Panc1 (cell line): ENCODE measurements at regions not wholly inside any gene's neighbourhood (a gene's known extent, or its start where the extent isn't known, plus 50 kb on each side); places are given as distances from the start of the nearest gene placed in this dataset.

ENCODE experiments used
- ATAC-seq: fragments of 200-7000 bp; cut with Tn5 transposase; 2 replicates; pipeline ENCODE4 v1.9.1; 2020; ENCODE audit warnings: mild to moderate bottlenecking, moderate library complexity
- BruUV-seq: library from RNA; stranded (reverse); fragments of 400-500 nt; replicated peaks from 2 replicates; lab custom pipeline; 2021; lab: Mats Ljungman, UMichigan
- CTCF ChIA-PET: fragments of 300-600 bp; sonication (Branson Sonifier 250); formaldehyde crosslinking; loops from one replicate; lab custom pipeline; 2022; ENCODE audit warnings: antibody characterized with exemption; lab: Charles Lee
- POLR2A ChIA-PET: fragments of 300-600 bp; sonication (Branson Sonifier 250); formaldehyde crosslinking; loops from one replicate; lab custom pipeline; 2022; ENCODE audit warnings: antibody characterized with exemption; lab: Charles Lee
- DNase-seq: peaks from one replicate; pipeline ENCODE4 v3.0.0-alpha.2; 2010; ENCODE audit warnings: low read depth, low spot score
- H3K27ac ChIP-seq: 2 replicates; pipeline ENCODE4 v1.5.1; 2011; ENCODE audit warnings: mild to moderate bottlenecking, low read length, inconsistent platforms
- H3K27me3 ChIP-seq: fragments of 200-500 bp; sonication (Bioruptor generic); 2 replicates; pipeline ENCODE4 v1.6.0; 2014; ENCODE audit warnings: low read length, inconsistent platforms; ENCODE audit not compliant: control insufficient read depth, insufficient read depth
- H3K36me3 ChIP-seq: fragments of 200-500 bp; sonication (Bioruptor generic); 2 replicates; pipeline ENCODE4 v1.5.1; 2014; ENCODE audit warnings: inconsistent platforms, mild to moderate bottlenecking, low read length, moderate library complexity; ENCODE audit not compliant: control insufficient read depth, insufficient read depth
- H3K4me1 ChIP-seq: 2 replicates; pipeline ENCODE4 v1.5.1; 2011; ENCODE audit warnings: inconsistent platforms, mild to moderate bottlenecking, low read length, moderate library complexity; ENCODE audit not compliant: control insufficient read depth, insufficient read depth
- H3K4me3 ChIP-seq, 2 experiments: 2 replicates each; pipeline ENCODE4 v1.5.1; 2011 to 2012; ENCODE audit warnings: low read depth in 2 of 2, low read length in 2 of 2, mild to moderate bottlenecking in 2 of 2, inconsistent platforms in 1 of 2, moderate library complexity in 1 of 2
- H3K9me3 ChIP-seq: fragments of 200-500 bp; sonication (Bioruptor generic); 2 replicates; pipeline ENCODE4 v1.5.1; 2014; ENCODE audit warnings: low read depth, mild to moderate bottlenecking, inconsistent platforms, low read length, moderate library complexity; ENCODE audit not compliant: control insufficient read depth, insufficient read depth
- POLR2AphosphoS5 ChIP-seq: IDR thresholded peaks from 2 replicates; pipeline ENCODE4 v1.6.1; 2012; ENCODE audit warnings: mild to moderate bottlenecking, low read depth, low read length, moderate library complexity
- SIN3A ChIP-seq: IDR thresholded peaks from 2 replicates; pipeline ENCODE4 v1.6.1; 2012; ENCODE audit warnings: low read depth, mild to moderate bottlenecking, low read length, moderate library complexity, borderline replicate concordance; ENCODE audit not compliant: insufficient read depth
- TCF7L2 ChIP-seq: IDR thresholded peaks from 2 replicates; pipeline ENCODE4 v1.6.1; 2011; ENCODE audit warnings: mild to moderate bottlenecking, low read depth, low read length, inconsistent platforms
- in situ Hi-C: cut with HindIII; loops from 2 replicates; pipeline ENCODE4 v1.10.0; 2016; ENCODE audit warnings: low sequenced_read_pairs, low pct_unique_long_range_greater_than_20kb
- intact Hi-C: fragments of 100-400 bp; cut with micrococcal nuclease; formaldehyde crosslinking; loops from one replicate; pipeline ENCODE4 v1.10.0; 2022; ENCODE audit not compliant: unreplicated experiment
- TF ChIP-seq, protein P1 (sequence below): fragments of 450-650 bp; IDR thresholded peaks from 2 replicates; pipeline ENCODE4 v1.5.1; 2017; ENCODE audit warnings: mild to moderate bottlenecking
- TF ChIP-seq, protein P2 (sequence below), 2 experiments: IDR thresholded peaks; 2 replicates each; pipeline ENCODE4 v1.6.1; 2011 to 2012; ENCODE audit warnings: low read depth in 2 of 2, control low read depth in 1 of 2, low read length in 1 of 2, mild to moderate bottlenecking in 1 of 2, moderate library complexity in 1 of 2; ENCODE audit not compliant: insufficient read depth in 1 of 2

DNA sequence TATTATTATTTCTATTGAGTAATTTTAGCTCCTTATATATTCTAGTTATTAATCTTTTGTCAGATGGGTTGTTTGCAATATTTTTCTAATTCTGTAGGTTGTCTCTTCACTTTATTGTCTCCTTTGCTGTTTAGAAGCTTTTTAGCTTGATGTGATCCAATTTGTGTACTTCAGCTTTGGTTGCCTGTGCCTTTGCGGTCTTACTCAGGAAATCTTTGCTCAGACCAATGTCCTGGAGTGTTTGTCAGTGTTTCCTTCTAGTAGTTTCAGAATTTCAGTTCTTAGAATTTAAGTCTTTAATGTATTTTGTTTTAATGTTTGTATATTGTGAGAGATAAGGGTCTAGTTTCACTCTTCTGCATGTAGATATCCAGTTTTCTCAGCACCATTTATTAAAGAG is 916.0 kb upstream of the EYS start:
- H3K9me3 ChIP-seq = no peaks in the 10 kb centered on the region
- no peaks in the 10 kb centered on the region for H3K27me3 ChIP-seq
- BruUV-seq = no TSS peak
- H3K4me1 ChIP-seq = no peaks in the 10 kb centered on the region
- intact Hi-C loops (no loop called here), in situ Hi-C loops (no loop called here)
- H3K4me3 ChIP-seq = no peak overlapping the region
- ChIA-PET CTCF (no interaction called here), POLR2A (no interaction called here)
- DNase-seq = no peak
- TF ChIP-seq TCF7L2 = no peak
- no peak for TF ChIP-seq POLR2AphosphoS5
- TF ChIP-seq, protein P1, sequence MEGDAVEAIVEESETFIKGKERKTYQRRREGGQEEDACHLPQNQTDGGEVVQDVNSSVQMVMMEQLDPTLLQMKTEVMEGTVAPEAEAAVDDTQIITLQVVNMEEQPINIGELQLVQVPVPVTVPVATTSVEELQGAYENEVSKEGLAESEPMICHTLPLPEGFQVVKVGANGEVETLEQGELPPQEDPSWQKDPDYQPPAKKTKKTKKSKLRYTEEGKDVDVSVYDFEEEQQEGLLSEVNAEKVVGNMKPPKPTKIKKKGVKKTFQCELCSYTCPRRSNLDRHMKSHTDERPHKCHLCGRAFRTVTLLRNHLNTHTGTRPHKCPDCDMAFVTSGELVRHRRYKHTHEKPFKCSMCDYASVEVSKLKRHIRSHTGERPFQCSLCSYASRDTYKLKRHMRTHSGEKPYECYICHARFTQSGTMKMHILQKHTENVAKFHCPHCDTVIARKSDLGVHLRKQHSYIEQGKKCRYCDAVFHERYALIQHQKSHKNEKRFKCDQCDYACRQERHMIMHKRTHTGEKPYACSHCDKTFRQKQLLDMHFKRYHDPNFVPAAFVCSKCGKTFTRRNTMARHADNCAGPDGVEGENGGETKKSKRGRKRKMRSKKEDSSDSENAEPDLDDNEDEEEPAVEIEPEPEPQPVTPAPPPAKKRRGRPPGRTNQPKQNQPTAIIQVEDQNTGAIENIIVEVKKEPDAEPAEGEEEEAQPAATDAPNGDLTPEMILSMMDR = no peak
- no peak for TF ChIP-seq SIN3A
- TF ChIP-seq, protein P2, sequence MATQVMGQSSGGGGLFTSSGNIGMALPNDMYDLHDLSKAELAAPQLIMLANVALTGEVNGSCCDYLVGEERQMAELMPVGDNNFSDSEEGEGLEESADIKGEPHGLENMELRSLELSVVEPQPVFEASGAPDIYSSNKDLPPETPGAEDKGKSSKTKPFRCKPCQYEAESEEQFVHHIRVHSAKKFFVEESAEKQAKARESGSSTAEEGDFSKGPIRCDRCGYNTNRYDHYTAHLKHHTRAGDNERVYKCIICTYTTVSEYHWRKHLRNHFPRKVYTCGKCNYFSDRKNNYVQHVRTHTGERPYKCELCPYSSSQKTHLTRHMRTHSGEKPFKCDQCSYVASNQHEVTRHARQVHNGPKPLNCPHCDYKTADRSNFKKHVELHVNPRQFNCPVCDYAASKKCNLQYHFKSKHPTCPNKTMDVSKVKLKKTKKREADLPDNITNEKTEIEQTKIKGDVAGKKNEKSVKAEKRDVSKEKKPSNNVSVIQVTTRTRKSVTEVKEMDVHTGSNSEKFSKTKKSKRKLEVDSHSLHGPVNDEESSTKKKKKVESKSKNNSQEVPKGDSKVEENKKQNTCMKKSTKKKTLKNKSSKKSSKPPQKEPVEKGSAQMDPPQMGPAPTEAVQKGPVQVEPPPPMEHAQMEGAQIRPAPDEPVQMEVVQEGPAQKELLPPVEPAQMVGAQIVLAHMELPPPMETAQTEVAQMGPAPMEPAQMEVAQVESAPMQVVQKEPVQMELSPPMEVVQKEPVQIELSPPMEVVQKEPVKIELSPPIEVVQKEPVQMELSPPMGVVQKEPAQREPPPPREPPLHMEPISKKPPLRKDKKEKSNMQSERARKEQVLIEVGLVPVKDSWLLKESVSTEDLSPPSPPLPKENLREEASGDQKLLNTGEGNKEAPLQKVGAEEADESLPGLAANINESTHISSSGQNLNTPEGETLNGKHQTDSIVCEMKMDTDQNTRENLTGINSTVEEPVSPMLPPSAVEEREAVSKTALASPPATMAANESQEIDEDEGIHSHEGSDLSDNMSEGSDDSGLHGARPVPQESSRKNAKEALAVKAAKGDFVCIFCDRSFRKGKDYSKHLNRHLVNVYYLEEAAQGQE (IDR thresholded peaks at IDR 0.05; ENCODE audit: insufficient read depth in 1 of 2, low read depth in 2 of 2, low read length in 1 of 2) = no peak
- H3K27ac ChIP-seq = no peak overlapping the region
- H3K36me3 ChIP-seq = no peaks in the 10 kb centered on the region
- no peak for ATAC-seq

DNA sequence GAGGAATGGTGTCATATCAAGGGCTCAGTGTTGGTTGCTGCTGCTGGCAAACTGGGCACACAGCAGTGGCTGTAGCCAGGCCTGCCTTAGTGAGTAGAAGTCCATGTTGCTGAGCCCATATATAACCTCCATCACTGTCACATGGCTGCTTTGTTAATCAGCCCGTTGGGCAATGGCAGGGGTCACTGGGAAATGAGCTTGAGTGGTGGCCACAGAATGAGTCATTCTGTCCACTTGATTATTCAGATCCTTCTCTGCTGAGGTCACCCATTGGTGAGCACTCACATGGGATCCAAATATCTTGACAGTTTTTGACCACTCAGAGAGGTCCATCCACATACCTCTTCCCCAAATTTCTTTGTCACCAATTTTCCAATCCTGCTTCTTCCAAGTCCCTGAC is 898.9 kb upstream of the EYS start:
- ChIA-PET POLR2A (no interaction called here), CTCF (no interaction called here)
- no peaks in the 10 kb centered on the region for H3K36me3 ChIP-seq
- in situ Hi-C loops (no loop called here), intact Hi-C loops (no loop called here)
- no peak overlapping the region for H3K4me3 ChIP-seq
- DNase-seq (no peak), ATAC-seq (no peak)
- H3K27ac ChIP-seq = no peak overlapping the region
- H3K9me3 ChIP-seq = peaks cover 3% of the 10 kb centered on the region; the same call in 1 of the 2 replicates
- no peaks in the 10 kb centered on the region for H3K27me3 ChIP-seq
- H3K4me1 ChIP-seq = no peaks in the 10 kb centered on the region
- no TSS peak for BruUV-seq
- no peak for TF ChIP-seq SIN3A

DNA sequence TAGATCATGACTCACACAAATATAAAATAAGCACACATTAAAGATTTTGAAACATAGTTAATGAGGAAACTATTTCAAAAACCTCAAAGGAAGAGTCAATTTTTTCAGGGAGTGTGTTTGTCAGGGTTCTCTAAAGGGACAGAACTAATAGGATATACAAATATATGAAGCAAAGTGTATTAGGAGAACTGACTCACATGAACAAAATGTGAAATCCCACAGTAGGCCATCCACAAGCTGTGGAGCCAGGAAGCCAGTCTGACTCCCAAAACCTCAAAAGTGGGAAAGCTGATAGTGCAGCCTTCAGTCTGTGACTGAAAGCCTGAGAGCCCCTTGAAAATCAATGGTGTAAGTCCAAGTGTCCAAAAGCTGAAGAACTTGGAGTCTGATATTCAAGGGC is 898.0 kb upstream of the EYS start:
- no peak for ATAC-seq
- intact Hi-C loops = no loop called here
- in situ Hi-C loops = no loop called here
- Histone ChIP-seq H3K9me3 (peaks cover 3% of the 10 kb centered on the region; the same call in 1 of the 2 replicates), H3K27ac (no peak overlapping the region), H3K4me3 (no peak overlapping the region), H3K27me3 (no peaks in the 10 kb centered on the region), H3K4me1 (no peaks in the 10 kb centered on the region), H3K36me3 (no peaks in the 10 kb centered on the region)
- no peak for DNase-seq
- ChIA-PET CTCF (no interaction called here), POLR2A (no interaction called here)
- no peak for TF ChIP-seq SIN3A
- TF ChIP-seq, protein P1 = no peak
- TF ChIP-seq, protein P2 (IDR thresholded peaks at IDR 0.05; ENCODE audit: insufficient read depth in 1 of 2, low read depth in 2 of 2, low read length in 1 of 2) = no peak
- no TSS peak for BruUV-seq
